GM18951 (cell line): ENCODE measurements at regions not wholly inside any gene's neighbourhood (a gene's known extent, or its start where the extent isn't known, plus 50 kb on each side); places are given as distances from the start of the nearest gene placed in this dataset.
"Not testable (repeated sequence)": the region's sequence is repeated elsewhere in the genome, so short reads cannot be mapped to it uniquely, and the experiment has no call there.

Experiments used
- POLR2A ChIP-seq: IDR thresholded peaks from 4 replicates; pipeline ENCODE4 v1.6.1; 2011; ENCODE audit warnings: mild to moderate bottlenecking; ENCODE audit not compliant: insufficient read length, insufficient read depth; ENCODE audit errors: extremely low read depth
- in situ Hi-C: fragments of 300-500 bp; cut with MboI; formaldehyde crosslinking; loops from one replicate; pipeline ENCODE4 v1.12.0; 2022; ENCODE audit warnings: low sequenced_read_pairs, mixed read lengths, inconsistent platforms; ENCODE audit not compliant: unreplicated experiment

DNA sequence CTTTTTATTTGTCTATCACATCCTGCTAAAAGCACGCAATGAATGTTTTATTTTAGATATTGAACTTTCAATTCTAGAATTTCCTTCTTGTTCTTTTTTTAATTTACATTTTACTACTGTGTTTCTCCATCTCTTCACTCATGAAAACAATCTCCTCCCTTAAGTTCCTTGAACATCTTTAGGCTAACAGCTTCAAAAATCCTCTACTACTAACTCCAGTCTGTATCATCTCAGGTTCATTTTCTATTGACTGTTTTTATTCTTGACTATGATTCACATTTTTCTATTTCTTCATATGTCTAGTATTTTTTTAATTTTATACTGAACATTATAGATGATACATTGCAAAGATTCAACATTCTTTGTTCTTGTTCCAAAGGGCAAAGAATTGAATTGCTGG lies 79.2 kb upstream of the NCK2 start:
- no peak for TF ChIP-seq POLR2A
- in situ Hi-C loops = no loop called here

DNA sequence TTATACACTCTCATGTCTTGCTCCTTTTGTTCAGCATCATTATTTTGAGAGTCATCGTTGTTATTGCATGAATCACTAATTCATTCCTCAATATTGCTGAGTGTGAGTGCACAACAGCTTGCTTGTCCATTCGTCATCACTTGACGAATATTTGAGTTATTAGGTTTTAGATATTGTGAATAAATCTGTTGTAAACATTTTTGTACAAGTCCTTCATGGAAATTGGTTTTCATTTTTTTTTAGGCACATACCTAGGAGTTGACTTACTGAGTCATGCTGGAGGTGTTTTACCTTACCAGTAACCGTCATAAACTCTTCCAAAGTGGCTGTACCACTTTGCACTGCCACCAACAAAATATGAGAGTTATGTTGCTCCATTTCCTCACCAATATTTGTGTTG lies 84.2 kb upstream of the NCK2 start:
- TF ChIP-seq POLR2A = no peak
- in situ Hi-C loops = no loop called here

DNA sequence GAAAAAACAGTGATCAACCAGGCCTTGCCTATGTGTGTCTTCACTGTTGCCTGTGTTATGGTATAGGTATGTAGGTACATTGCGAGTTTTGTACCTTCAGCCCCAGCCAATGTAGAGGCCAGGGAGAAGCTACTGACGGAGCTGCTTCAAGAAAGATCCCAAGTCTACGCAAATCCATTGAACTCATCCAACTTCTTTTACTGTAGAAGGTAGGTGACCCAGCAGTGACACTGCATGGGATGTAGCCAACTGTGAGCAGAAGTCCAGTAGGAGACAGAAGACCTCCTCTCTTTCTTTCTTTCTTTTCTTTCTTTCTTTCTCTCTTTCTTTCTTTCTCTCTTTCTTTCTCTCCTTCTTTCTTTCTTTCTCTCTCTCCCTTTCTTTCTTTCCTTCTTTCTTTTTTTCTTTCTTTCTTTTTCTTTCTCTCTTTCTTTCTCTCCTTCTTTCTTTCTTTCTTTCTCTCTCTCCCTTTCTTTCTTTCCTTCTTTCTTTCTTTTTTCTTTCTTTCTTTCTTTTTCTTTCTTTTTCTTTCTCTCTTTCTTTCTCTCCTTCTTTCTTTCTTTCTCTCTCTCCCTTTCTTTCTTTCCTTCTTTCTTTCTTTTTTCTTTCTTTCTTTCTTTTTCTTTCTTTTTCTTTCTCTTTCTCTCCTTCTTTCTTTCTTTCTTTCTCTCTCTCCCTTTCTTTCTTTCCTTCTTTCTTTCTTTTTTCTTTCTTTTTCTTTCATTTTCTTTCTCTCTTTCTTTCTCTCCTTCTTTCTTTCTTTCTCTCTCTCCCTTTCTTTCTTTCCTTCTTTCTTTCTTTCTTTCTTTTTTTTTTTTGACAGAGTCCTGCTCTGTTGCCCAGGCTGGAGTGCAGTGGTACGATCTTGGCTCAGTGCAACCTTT lies 88.7 kb upstream of the NCK2 start:
- in situ Hi-C loops = not testable (repeated sequence)

DNA sequence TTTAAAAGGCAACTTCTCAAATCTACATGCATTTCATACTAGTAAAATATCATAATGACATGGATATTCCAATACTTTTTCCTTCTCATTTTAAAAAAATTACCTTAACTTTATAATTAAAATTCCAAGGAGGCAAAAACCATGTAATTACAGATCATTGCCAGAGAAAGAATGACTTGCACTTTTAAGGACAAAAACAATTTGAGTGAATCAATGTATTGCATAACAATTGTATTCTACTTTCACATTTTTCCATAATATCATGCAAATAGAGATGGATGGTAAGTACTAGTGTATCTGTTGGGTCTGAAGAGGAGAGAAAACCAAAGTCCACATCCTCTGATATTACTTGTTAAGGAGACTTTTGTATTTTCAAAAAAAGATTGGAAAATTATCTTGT lies 89.5 kb upstream of the NCK2 start:
- in situ Hi-C loops = no loop called here
- no peak for TF ChIP-seq POLR2A

DNA sequence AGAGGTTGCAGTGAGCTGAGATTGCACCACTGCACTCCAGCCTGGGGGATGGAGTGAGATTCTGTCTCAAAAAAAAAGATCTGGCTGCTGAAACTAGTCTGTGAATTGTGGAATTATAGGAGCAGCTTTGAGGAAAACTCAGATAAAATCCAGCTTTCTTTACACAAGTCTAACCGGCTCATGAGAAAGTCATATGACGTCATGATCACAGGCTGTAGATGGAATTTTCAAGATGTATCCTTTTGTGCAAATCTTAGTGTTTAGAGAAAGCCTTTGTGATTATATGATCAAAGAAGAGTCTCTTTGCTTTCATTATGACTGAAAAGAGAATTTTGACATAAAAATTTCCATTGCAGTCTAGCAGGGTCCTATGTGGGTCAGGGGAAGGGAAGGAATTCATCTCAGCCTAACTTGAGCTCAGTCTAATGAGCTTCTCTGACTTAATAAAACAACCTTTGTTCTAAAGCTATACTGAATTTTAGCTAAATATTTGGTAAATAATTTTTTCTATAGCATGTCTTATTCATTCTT lies 90.2 kb upstream of the NCK2 start:
- in situ Hi-C loops = no loop called here
- no peak for TF ChIP-seq POLR2A

DNA sequence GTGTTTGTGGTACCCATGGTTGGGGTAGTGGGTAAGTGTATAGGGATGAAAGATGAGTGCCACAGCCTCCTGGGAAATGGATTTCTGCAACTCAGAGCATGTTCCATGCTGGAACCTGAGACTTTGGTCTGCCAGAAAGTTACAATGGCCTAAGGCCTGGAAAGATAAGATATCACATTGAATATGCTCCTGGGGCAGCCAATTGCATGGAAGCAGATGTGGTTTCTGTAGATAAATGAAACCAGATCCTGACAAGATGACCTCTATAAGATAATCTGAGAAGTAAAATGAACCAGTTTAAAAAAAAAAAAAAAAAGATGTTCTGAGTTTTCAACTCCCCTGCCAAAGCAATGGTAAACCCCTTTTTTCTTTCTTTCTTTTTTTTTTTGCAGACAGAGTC lies 91.4 kb upstream of the NCK2 start:
- TF ChIP-seq POLR2A = no peak
- in situ Hi-C loops = no loop called here

DNA sequence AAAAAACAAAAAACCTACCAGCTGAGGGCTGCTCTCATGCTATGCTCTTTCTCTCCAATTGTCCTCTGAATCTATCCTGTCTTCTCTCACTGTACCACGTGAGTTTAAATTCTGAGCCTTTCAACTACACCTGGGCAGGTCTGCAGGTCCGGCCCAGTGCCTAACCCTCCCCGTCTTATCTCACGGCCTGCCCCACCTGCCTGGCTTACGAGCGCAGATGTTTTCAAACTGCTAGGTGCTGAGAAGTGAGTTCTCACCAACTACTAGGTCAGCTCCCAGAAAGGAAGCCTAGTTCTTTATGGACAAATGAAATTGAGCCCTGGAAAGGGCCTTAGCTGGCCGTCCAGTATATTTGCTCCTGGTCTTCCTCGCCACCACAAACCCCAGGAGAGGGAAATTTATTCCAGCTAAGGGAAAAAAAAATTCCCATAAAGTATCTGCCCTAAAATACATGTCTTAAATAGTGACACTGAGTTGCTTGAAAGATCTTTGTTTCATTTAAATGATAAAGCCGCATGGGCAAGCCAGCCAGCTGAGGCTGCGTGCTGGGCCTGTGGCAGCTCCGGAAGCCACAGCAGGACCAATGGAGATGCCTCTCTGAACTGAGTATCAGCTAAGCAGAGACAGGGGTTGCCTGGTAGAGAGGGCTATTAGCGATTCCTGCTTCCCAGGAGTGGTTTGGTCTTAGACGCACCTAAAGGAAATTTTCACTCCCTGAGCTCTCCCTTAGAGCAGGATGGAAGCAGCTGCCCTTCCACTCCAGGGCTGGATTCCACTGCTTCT lies 92.5 kb upstream of the NCK2 start:
- no peak for TF ChIP-seq POLR2A
- in situ Hi-C loops = no loop called here

DNA sequence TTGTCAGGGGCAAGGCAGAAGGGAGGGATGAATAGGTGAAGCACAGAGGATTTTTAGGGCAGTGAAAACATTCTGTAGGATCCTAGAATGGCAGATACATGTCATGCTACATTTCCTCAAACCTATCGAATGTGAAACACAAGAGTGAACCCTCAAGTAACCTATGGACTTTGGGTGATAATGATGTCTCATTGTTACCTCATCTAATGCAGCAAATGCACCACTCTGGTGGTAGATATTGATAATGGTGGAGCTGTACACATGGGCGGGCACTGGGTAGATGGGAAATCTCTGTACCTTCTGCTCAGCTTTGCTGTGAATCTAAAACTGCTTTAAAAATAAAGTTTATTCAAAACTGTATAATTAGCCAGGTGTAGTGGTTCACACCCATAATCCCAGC lies 95.2 kb upstream of the NCK2 start:
- TF ChIP-seq POLR2A = no peak
- in situ Hi-C loops = no loop called here

DNA sequence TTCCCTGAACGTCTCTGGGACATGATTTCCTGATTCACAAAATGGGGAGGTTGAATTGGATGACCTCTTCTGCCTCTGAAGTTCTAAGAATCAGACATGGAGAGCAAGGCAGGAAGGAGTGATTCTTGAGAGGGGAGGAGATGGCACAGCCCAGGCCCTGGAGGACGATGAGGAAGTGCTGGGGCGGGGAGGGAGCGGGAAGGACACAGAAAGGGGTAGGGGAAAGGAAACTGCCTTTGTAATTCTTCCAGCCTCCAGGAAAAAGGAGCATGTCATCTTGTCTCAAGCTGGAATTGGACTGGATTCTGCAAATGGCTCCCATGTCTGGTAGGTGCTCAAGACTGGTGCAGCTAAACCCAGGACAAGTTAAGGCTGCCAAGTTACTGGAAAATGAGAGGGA lies 97.0 kb upstream of the NCK2 start:
- in situ Hi-C loops = no loop called here
- TF ChIP-seq POLR2A = no peak

DNA sequence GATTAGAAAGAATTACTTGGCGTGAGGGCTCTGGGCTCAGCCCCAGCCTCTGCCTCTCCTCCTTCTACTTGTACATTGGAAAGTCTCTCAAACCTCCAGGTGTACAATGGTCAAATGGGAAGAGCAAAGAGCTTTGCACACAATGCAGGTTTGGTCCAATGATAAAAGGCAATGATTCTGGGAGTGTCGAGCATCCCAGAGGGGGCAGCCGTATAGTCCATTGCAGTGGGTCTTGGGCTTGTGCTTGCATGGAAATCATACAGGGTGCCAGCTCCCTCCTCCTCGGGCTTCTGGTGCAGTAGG lies 98.0 kb upstream of the NCK2 start:
- no peak for TF ChIP-seq POLR2A
- in situ Hi-C loops = no loop called here

DNA sequence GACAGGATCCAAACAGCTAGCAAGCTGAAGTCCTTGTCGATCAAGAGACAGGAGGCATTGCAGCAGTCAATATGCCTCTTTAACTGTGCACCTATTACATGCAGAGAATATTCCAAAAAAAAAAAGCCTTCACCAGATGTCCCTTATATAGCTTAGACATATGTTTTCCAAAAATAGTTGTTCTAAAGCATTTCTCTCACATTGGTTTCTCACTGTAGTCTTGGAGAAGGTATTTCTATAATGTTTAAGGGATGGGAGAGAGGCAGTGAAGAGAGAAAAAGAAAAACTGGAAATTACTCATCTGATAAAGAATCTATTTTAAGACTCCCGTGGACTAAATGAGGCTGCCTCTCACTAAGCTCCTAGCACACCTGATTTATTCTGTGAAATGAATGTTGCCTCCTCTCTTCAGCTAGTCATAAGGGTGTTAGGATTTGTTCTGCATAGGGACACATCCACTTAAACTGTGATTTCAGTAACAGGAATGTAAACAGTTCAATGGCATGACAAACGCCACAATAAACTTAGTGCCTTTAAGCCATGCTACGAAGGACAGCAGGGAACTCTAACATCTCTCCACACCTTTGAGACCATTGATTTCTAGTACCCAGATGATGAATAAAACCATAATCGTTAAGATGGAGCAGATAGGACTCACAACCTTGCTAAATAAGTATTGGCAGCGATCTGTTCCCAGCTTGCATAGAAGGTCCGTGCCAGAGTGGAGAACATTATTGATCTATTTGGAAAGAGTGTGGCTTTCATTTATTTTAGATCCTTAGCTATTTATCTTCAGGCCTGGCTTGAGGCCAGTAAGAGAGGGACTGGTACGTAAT lies 98.6 kb upstream of the NCK2 start:
- TF ChIP-seq POLR2A = no peak
- in situ Hi-C loops = no loop called here

DNA sequence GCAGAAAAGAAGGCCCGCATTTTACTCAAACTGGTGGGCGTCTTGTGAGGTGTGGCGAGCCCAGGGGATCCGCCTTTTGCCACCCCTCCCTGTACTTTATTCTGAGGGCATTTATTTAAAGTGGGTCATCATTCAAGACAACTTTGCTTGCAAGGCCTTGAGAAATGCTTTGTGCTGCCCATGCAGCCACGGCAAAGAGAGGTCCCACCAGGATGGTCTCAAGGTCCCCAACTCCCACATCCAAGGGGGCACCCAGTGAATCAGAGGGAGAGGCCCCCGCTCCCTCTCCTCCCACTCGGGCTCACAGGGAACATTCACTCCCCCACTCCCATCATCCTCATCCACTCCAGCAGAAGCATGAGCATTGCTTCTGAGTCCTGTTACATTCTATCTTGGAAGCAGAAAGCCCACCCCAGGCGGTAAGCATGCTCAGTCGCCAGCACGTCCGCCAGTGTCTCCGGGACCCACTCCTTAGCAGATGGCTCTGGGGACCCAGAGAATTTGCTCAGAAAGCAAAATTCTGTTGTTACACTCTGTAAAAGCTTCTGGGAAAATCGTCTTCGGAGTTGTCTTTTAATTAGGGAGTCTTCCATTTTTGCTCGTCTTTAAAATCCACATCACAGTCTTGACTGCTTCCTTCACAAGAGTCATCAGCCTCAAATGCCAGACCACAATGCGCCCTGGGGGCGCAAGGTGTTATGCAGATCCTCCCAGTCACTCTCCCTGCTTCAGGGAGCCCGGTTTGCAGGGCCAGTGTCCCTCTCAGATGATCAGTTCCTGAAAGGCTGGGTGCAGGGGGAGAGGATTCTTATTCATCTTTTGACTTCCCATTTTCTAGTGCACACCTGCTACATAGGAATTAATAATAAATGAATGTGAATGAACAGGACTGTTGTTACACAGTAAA lies 99.4 kb upstream of the NCK2 start:
- in situ Hi-C loops = no loop called here
- no peak for TF ChIP-seq POLR2A
